Nephron progenitor cell (in vitro differentiated cells): ENCODE measurements at regions not wholly inside any gene's neighbourhood (a gene's known extent, or its start where the extent isn't known, plus 50 kb on each side); places are given as distances from the start of the nearest gene placed in this dataset.

Experiments
- DNase-seq: peaks from one replicate; pipeline ENCODE4 v3.0.0; 2021
- H3K27ac Mint-ChIP-seq: 2 replicates; pipeline ENCODE4 v1.8.0; 2021; ENCODE audit warnings: mild to moderate bottlenecking, moderate library complexity, mixed read lengths
- H3K27me3 Mint-ChIP-seq: 2 replicates; pipeline ENCODE4 v1.8.0; 2021; ENCODE audit warnings: mild to moderate bottlenecking, low read depth, mixed read lengths; ENCODE audit not compliant: poor library complexity
- H3K36me3 Mint-ChIP-seq: 2 replicates; pipeline ENCODE4 v1.8.0; 2021; ENCODE audit warnings: low read depth, mixed read lengths
- H3K4me1 Mint-ChIP-seq: 2 replicates; pipeline ENCODE4 v1.8.0; 2021; ENCODE audit warnings: mixed read lengths
- H3K4me3 Mint-ChIP-seq: 2 replicates; pipeline ENCODE4 v1.8.0; 2021; ENCODE audit warnings: mild to moderate bottlenecking, moderate library complexity, mixed read lengths
- H3K9me3 Mint-ChIP-seq: 2 replicates; pipeline ENCODE4 v1.8.0; 2021; ENCODE audit warnings: mild to moderate bottlenecking, moderate library complexity, mixed read lengths
- TF ChIP-seq, protein P1 (sequence below): fragments of 200-600 bp; sonication (generic); IDR thresholded peaks from 2 replicates; pipeline ENCODE4 v1.5.0; 2021; ENCODE audit warnings: antibody characterized with exemption

DNA sequence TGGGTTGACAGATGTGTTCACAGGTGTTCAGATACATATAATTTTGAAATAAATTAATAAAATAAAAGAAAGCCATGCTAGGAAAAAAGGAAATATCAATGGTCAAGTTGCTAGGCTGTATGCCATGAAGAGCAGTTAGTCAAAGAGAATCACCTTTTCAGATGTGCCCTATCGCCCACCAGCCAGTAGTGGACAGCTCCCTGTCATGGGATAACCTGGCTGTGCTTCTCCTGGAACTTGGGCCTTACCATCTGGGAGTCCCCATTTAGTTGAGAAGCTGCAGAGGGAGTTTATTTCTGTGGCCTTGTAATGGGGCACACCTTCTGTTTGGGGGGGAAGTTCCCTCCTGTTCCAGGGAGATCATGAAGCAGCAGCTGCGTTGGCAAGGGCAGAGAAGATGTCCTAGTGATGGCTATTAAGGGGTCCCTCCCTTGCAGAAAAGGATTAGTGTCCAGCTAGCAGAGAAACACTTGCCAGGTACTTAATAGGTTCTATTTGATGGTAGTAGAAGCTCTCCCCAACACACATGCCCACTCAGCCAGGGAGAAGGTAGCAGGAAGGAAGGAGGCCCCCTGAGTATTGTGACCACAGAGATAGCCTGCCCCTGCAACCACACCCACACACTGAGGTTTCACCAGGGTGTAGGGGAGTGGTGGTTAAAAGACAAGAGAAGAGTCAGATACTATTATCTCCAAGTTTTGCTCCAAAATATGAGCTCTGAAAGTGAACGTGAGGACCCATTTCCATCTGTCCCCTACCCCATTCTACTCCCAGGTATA, 117.7 kb downstream of the B3GNT2 start:
- Mint-ChIP-seq H3K4me3 (no peak overlapping the region), H3K4me1 (peaks cover 33% of the 10 kb centered on the region), H3K36me3 (no peaks in the 10 kb centered on the region), H3K27ac (no peak overlapping the region), H3K27me3 (no peaks in the 10 kb centered on the region), H3K9me3 (no peaks in the 10 kb centered on the region)
- TF ChIP-seq, protein P1, sequence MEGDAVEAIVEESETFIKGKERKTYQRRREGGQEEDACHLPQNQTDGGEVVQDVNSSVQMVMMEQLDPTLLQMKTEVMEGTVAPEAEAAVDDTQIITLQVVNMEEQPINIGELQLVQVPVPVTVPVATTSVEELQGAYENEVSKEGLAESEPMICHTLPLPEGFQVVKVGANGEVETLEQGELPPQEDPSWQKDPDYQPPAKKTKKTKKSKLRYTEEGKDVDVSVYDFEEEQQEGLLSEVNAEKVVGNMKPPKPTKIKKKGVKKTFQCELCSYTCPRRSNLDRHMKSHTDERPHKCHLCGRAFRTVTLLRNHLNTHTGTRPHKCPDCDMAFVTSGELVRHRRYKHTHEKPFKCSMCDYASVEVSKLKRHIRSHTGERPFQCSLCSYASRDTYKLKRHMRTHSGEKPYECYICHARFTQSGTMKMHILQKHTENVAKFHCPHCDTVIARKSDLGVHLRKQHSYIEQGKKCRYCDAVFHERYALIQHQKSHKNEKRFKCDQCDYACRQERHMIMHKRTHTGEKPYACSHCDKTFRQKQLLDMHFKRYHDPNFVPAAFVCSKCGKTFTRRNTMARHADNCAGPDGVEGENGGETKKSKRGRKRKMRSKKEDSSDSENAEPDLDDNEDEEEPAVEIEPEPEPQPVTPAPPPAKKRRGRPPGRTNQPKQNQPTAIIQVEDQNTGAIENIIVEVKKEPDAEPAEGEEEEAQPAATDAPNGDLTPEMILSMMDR, result no peak
- DNase-seq, result no peak

DNA sequence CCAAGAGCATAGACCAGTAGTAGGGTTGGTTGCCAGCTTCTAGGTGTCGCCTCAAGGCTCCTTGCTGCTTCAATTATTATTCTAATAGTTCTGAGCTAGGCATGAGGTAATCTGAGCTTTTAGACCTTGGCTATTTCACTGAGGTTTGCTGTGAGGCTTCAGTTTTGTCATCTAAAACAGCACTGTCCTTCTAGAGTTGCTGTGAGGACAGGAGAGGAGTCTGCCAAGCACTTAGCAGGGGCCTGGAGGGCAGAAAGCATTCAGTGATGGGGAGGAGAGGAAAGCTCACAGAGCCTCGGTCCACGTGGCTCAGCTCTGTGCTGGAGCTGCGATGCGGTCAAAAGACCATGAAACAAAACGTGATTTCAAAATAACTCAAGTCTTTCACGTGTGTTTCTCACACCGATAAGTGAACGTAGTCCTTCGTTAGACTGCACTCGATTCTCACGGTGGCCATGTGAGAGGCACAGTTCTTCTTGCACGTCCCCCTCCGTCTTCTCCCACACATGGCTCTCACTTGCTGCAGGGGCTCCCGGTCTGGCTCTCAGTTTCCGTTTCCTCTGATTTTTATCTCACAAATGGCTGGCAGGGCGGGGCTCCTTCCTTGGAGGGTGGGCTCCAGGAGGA, 113.7 kb downstream of the B3GNT2 start:
- Mint-ChIP-seq H3K9me3 (no peaks in the 10 kb centered on the region), H3K36me3 (no peaks in the 10 kb centered on the region), H3K27me3 (peaks cover 3% of the 10 kb centered on the region), H3K4me1 (peaks cover 63% of the 10 kb centered on the region), H3K27ac (peak overlapping the region; percentile 80), H3K4me3 (no peak overlapping the region)
- no peak for DNase-seq
- TF ChIP-seq, protein P1, result no peak

- H3K4me1 Mint-ChIP-seq, result peaks cover 63% of the 10 kb centered on the region
- no peak for DNase-seq
- H3K4me3 Mint-ChIP-seq, result no peak overlapping the region
Observed at GRCh38 chr2:62309081-62309464, 113.2 kb downstream of the B3GNT2 start.

GRCh38 chr2:62307469-62308389, 111.8 kb downstream of the B3GNT2 start:
- Mint-ChIP-seq H3K4me3 (no peak overlapping the region), H3K4me1 (peaks cover 60% of the 10 kb centered on the region), H3K27me3 (peaks cover 3% of the 10 kb centered on the region), H3K36me3 (no peaks in the 10 kb centered on the region), H3K9me3 (no peaks in the 10 kb centered on the region), H3K27ac (peak overlapping the region; percentile 37)
- TF ChIP-seq, protein P1, result no peak
- DNase-seq, result no peak

More at GRCh38 chr2:62309081-62309464, 113.2 kb downstream of the B3GNT2 start:
- no peak overlapping the region for H3K27ac Mint-ChIP-seq
- TF ChIP-seq, protein P1, result no peak
- H3K36me3 Mint-ChIP-seq, result no peaks in the 10 kb centered on the region
- H3K27me3 Mint-ChIP-seq, result peaks cover 3% of the 10 kb centered on the region
- no peaks in the 10 kb centered on the region for H3K9me3 Mint-ChIP-seq

- Mint-ChIP-seq H3K27me3 (peaks cover 3% of the 10 kb centered on the region), H3K4me3 (no peak overlapping the region), H3K27ac (peak overlapping the region; percentile 69), H3K9me3 (no peaks in the 10 kb centered on the region), H3K36me3 (no peaks in the 10 kb centered on the region), H3K4me1 (peaks cover 60% of the 10 kb centered on the region)
- TF ChIP-seq, protein P1, result no peak
- no peak for DNase-seq
Observed at GRCh38 chr2:62306751-62307468, 111.0 kb downstream of the B3GNT2 start.
